ENCODE measurements at regions not wholly inside any gene's neighbourhood (a gene's known extent, or its start where the extent isn't known, plus 50 kb on each side); places are given as distances from the start of the nearest gene placed in this dataset.

- in situ Hi-C loops (cut with MboI; ENCODE audit: low pct_unique_long_range_greater_than_20kb, low sequenced_read_pairs, unreplicated experiment), result no loop called here
- DNase-seq (ENCODE audit: low spot score), result no peak
- no peak for TF ChIP-seq CTCF (IDR thresholded peaks at IDR 0.05; ENCODE audit: extremely low read depth, insufficient read depth, missing control alignments)
These were observed 291.2 kb downstream of the AHR start for GRCh38 chr7:17589671-17590070.

GRCh38 chr7:17590221-17590620 is 291.8 kb downstream of the AHR start:
- no peak for DNase-seq (ENCODE audit: low spot score)
- in situ Hi-C loops (cut with MboI; ENCODE audit: low pct_unique_long_range_greater_than_20kb, low sequenced_read_pairs, unreplicated experiment), result no loop called here

GRCh38 chr7:17593819-17594419 is 295.5 kb downstream of the AHR start:
- no peak for TF ChIP-seq CTCF (IDR thresholded peaks at IDR 0.05; ENCODE audit: extremely low read depth, insufficient read depth, missing control alignments)
- no peak for DNase-seq (ENCODE audit: low spot score)
- in situ Hi-C loops (cut with MboI; ENCODE audit: low pct_unique_long_range_greater_than_20kb, low sequenced_read_pairs, unreplicated experiment), result no loop called here

More at GRCh38 chr7:17590221-17590620, 291.8 kb downstream of the AHR start:
- TF ChIP-seq CTCF (IDR thresholded peaks at IDR 0.05; ENCODE audit: extremely low read depth, insufficient read depth, missing control alignments), result no peak

GRCh38 chr7:17595546-17595945 is 297.1 kb downstream of the AHR start:
- in situ Hi-C loops (cut with MboI; ENCODE audit: low pct_unique_long_range_greater_than_20kb, low sequenced_read_pairs, unreplicated experiment), result no loop called here
- no peak for TF ChIP-seq CTCF (IDR thresholded peaks at IDR 0.05; ENCODE audit: extremely low read depth, insufficient read depth, missing control alignments)
- DNase-seq (ENCODE audit: low spot score), result no peak

- TF ChIP-seq CTCF (IDR thresholded peaks at IDR 0.05; ENCODE audit: extremely low read depth, insufficient read depth, missing control alignments), result no peak
- DNase-seq (ENCODE audit: low spot score), result no peak
- in situ Hi-C loops (cut with MboI; ENCODE audit: low pct_unique_long_range_greater_than_20kb, low sequenced_read_pairs, unreplicated experiment), result no loop called here
These were observed 299.9 kb downstream of the AHR start for GRCh38 chr7:17598305-17598704.

GRCh38 chr7:17598846-17599245 is 300.4 kb downstream of the AHR start:
- no peak for TF ChIP-seq CTCF (IDR thresholded peaks at IDR 0.05; ENCODE audit: extremely low read depth, insufficient read depth, missing control alignments)
- in situ Hi-C loops (cut with MboI; ENCODE audit: low pct_unique_long_range_greater_than_20kb, low sequenced_read_pairs, unreplicated experiment), result no loop called here
- no peak for DNase-seq (ENCODE audit: low spot score)
